GM18505 (cell line): ENCODE measurements at regions not wholly inside any gene's neighbourhood (a gene's known extent, or its start where the extent isn't known, plus 50 kb on each side); places are given as distances from the start of the nearest gene placed in this dataset.

Experiments
- ATAC-seq: cut with Tn5 transposase; IDR thresholded peaks from one replicate; pipeline ENCODE4 v1.9.1; 2021; ENCODE audit not compliant: unreplicated experiment
- POLR2A ChIP-seq: IDR thresholded peaks from 4 replicates; pipeline ENCODE4 v1.6.1; 2011; ENCODE audit warnings: borderline replicate concordance; ENCODE audit not compliant: insufficient read depth, insufficient read length; ENCODE audit errors: extremely low read depth

- no peak for TF ChIP-seq POLR2A
- no peak for ATAC-seq
Observed at GRCh38 chr2:20515290-20516220, 68.7 kb downstream of the RHOB start.

- TF ChIP-seq POLR2A, result no peak
- no peak for ATAC-seq
Observed at GRCh38 chr2:20516291-20516645, 69.4 kb downstream of the RHOB start.

DNA sequence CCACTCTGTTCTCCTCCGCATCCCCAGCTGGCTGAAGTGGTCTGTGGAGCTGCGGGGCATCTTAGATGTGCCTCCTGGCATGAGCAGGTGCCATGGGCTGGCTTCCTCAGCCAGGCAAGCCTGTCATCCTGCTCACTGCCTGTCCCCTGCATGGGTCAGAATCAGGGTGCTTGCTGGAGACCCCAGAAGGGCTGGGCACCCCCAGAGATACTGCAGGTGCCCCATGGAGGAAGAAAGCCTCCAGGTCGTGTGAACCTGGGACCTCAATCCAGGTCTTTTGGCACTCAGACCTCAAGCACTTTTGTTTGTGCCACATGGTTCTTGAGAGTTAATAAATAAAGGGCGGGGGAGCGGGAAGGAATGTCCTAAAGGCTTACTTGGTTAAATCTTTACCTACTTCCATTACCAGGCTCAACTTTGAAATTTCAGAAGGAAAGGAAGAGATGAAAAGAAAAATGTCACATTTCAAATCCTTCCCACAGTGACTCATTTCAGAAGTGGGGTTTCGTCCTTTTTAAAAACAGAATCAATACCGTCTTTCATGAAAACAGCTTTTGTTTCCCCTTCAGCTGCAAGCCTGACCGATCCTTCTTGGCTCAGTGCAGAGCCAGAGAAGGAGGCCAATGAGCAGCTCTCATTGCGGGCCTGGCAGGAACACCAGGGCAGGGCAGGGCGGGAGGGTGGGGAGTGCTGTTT lies 69.9 kb downstream of the RHOB start:
- ATAC-seq, result peak; percentile 92
- no peak for TF ChIP-seq POLR2A

GRCh38 chr2:20519309-20519708 lies 72.4 kb downstream of the RHOB start:
- TF ChIP-seq POLR2A, result no peak
- no peak for ATAC-seq

DNA sequence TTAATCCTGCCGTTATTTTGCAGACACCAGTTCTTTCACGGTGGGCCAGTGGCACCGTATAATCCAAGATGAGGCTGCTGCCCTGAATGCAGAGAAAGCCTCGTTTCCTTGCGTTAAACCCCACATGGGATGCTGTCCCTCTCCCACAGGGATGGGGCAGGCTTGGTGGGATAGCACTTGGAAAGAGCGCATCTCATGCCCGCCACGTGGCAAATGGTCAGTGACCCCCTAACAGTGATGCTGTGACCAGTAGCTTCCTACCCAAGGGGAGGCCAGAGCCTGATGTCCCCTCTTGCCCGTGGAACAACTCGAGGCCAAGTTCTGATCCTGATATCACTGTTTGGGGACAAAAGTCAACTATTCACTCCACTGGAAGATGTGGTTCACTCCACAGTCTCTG lies 73.3 kb downstream of the RHOB start:
- no peak for TF ChIP-seq POLR2A
- ATAC-seq, result no peak

GRCh38 chr2:20521193-20521592 lies 74.3 kb downstream of the RHOB start:
- TF ChIP-seq POLR2A, result no peak
- no peak for ATAC-seq

GRCh38 chr2:20521682-20522189 lies 74.9 kb downstream of the RHOB start:
- no peak for ATAC-seq

GRCh38 chr2:20523073-20523798 lies 76.4 kb downstream of the RHOB start:
- ATAC-seq, result no peak
- TF ChIP-seq POLR2A, result no peak

More at GRCh38 chr2:20521682-20522189, 74.9 kb downstream of the RHOB start:
- no peak for TF ChIP-seq POLR2A

- TF ChIP-seq POLR2A, result no peak
- no peak for ATAC-seq
Observed at GRCh38 chr2:20523799-20524187, 76.9 kb downstream of the RHOB start.

DNA sequence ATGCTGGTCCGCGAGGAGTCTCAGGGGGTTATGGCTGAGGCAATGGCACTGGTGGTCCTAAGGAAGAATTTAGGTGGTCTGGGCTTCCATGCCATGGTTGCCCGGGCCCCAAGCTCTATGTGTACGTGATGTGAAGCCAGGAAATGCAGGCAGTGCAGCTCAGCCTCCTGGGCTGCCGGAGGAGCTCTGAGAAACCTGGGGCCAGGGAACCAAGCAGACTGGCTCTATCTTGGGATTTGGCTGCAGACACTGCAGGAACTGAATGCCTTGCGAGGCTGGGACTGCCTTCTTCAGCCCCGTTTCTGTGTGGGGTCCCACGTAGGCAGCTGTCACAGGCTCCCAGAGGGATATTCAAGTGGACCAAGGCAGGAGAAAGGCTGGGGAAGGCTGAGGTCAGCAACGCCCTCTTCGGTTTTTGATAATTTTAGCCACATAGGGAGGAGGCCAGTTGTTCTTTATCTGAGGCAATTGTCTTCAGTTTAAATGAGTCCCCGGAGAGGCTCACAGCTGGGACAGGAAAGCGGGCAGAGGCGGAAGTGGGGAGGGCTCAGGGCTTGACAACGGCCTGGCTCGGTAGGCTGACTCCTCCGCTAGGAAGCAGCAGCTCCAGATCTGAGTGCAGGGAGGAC lies 77.7 kb downstream of the RHOB start:
- no peak for TF ChIP-seq POLR2A

DNA sequence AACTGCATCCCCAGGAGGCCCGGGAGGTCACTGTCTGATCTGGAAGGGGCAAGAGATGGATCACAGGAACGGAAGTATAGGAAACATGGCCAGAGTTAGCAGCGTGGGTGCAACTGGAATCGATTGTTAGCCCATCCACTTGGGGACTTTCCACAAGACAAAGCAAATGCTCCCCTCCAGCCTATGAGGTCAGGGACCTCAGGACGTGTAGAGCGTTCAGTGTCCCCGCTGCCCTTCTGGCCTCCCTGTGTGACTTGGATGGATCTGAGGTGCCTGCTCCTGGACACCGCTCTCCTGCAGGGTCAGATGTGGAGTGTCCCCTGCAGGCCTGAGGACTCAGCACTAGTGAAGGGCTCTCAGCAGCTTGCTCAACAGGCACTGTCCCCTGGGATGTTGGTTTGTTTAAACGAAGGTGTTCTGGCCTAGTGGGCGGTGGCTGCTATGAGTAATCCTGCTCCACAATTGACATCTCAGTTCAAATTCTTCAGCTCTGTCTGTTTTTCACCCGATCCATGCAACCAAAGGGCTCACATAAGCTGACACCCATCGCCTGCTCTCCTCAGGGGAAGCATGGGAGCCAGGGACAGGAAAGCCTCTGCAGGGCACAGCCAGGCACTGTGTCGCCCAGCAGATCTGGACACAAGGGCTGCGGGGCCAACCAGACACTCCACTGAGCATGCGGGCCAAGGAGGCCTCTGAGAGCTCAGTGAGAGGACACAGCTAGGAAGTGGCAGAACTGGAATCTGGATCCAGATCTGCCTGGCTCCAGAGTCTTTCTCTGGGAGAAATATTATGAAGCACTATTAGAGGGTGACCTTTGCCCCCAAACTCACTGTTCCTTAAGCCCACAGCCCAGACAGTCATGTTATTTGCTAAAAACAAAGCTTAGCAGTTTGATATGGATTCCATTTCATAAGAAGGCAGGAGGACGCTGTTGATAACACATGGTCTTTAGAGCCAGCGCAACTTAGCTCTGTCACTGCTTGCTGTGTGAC lies 78.5 kb downstream of the RHOB start:
- TF ChIP-seq POLR2A, result peak; percentile 44
- ATAC-seq, result peak; percentile 86

More for the DNA sequence above, 77.7 kb downstream of the RHOB start:
- ATAC-seq, result peak; percentile 76

DNA sequence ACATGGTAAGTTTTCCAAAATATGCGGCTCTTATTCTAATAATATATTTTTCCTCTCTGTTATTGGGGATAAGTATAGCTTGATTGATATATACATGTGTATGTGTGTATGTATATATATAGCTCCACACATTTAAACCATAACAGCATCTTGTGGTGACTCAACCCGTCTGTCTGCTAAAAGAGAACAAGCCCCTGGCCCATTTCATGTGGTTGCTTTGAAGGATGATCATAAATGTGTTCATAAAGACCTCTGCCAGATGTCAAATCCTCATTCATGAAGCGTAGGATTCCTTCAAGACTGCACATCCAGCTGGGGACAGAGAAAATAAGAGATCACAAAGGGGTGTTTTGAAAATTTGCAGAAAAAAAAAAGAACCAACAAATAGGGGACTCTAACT lies 79.3 kb downstream of the RHOB start:
- ATAC-seq, result no peak
- no peak for TF ChIP-seq POLR2A
